ENCODE measurements at regions not wholly inside any gene's neighbourhood (a gene's known extent, or its start where the extent isn't known, plus 50 kb on each side); places are given as distances from the start of the nearest gene placed in this dataset.

- DNase-seq, result no peak
Observed at GRCh38 chr2:239756790-239757760, 268.1 kb downstream of the NDUFA10 start.

GRCh38 chr2:239756031-239756789, 268.9 kb downstream of the NDUFA10 start:
- DNase-seq, result no peak

GRCh38 chr2:239753401-239753837, 271.7 kb downstream of the NDUFA10 start:
- DNase-seq, result no peak

GRCh38 chr2:239752951-239753350, 272.2 kb downstream of the NDUFA10 start:
- no peak for DNase-seq

GRCh38 chr2:239751679-239752355, 273.3 kb downstream of the NDUFA10 start:
- peak; percentile 24 for DNase-seq

GRCh38 chr2:239750929-239751678, 274.0 kb downstream of the NDUFA10 start:
- DNase-seq, result no peak

DNA sequence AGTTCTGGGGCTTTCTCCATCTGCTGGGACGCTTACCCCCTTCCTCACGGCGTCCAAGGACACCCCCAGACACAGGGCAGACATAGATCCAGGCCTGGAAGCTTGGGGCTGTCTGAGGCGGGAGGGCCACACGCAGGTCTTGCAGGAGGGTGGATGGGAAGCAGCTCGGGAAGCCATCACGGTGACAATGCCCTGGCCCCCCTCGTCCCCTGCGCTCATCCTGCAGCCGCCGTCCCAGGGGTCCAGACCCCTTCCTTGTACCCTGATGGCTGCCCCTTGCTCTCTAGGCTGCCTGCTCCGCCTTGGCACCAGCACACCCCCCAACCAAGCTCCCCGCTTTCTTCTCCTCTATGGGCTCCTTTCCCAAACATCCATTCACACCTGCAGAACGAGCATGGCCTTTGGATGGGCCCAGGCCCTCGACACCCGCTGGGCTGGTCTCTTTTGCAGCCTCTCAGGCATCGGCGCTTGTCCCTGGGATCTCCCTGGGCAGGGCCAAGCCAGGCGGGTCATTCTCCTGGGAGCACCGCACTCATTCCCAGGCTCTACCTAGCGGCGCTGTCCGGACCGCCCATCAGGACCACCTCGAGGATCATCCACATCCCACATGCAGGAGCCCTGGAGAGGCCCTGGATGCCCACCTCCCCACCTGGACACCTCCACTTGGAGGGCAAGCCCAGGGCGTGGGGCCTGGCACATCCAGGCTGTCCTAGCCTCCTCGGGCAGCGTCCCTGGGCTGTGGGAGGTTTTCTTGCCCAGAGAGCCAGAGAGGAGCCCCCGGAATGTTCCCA, 274.9 kb downstream of the NDUFA10 start:
- DNase-seq, result no peak

GRCh38 chr2:239749272-239749873, 275.8 kb downstream of the NDUFA10 start:
- no peak for DNase-seq

GRCh38 chr2:239748811-239749210, 276.3 kb downstream of the NDUFA10 start:
- no peak for DNase-seq

DNA sequence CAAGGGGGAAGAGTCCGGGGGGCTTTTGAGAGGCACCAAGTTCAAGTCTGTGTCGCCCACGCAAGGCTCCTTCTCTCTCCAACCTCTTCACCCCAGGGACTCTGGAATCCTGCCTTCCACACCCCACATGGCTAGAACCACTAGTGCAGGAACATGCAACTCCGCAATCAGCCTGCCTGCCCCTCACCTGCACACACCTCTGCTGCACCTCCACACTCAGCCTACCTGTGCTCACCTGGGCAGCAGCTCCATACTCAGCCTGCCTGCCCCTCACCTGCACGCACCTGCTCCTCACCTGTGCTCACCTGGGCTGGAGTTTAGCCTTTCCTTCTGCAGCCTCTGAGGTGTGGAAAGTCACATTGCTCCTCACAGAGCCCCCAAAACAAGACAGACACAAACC, 277.4 kb downstream of the NDUFA10 start:
- no peak for DNase-seq

- no peak for DNase-seq
Observed at GRCh38 chr2:239747274-239747673, 277.9 kb downstream of the NDUFA10 start.

- no peak for DNase-seq
Observed at GRCh38 chr2:239746559-239747246, 278.4 kb downstream of the NDUFA10 start.

DNA sequence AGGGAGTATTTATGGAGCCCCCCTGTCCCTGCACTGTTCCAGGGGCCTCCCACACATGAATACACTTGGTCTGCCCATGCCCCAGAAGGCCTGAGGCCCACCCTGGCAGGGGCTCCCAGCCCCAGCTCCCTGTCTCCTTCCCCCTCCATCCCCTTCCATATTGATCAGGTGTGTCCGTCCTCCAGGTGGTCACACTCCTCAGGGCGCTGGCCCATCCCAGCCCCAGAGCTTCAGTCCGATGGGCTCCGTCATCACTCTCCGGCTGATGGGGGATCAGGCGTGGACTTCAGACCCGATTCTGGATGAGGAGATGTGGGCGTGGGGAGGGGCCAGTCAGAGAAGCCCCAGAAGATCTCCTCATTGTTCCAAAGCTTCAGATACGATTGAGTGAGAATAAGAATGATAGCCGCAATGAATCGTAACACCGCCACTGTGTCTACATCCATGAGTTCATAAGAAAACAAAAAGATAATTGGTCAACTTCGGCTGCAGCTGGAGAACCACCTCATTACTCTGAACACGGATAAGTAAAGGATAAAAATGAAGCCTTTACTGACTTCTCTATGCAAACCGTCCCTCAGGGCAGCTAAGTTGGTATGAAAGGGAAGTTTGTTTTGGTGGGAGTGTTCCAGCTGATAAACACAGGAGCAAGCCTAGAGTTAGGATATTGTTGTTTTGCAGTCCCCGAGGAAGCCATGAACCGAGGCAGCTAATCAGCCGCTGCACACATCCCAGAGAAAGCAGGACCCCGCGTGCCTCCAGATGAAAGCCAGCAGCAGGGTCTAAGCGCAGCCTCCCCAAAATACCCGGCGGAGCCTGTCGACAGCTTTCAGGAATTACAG, 279.5 kb downstream of the NDUFA10 start:
- DNase-seq, result no peak

DNA sequence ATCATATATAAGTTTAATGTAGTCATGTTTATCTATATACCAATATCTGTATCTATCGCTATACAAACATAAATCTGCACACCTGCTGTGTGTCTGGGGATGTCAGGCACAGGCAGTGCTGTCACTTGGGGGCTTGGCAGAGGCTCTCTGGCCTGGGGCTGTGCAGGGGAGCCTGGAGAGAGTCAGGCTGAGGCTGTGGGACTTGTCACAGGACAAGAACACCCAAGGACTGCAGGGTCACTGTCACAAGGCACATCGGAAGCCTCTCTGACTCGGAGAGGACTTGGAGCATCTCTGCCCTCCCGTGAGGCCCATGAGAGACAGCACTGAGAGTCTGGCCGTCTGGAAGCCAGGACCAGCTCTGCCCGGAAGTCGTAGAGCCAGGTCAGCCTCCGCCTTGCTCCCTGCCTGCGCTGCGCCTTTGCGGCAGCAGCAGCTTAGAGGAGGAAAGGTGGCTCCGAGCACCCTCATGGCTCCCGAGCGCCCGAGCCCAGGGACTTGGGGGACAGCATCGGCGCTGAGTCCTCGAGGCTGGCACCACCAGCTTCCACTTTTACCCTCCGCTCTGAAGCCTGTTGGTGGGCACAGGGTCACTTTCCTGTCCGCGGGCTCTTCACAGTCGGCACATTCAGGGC, 280.3 kb downstream of the NDUFA10 start:
- no peak for DNase-seq

GRCh38 chr2:239743206-239743605, 281.9 kb downstream of the NDUFA10 start:
- DNase-seq, result no peak

DNA sequence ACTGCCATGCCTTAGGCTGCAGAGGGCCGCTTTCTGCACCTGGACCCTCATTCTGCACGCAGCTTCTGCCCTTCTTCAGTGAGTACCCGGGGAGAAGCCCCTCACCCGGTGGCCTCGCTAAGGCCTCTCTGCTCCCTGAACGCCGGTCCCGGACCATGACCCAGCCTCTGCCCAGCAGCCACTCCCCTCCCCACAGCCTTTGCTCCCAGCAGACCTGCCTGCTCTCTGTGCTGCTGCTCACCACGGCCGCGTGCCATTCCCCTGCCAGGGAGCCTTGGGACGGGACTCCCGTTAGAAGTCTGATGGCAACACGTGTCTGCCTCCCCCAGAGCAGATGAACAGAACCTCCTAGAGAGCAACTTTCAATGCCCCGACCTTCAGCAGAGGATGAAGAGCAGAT, 282.8 kb downstream of the NDUFA10 start:
- DNase-seq, result no peak

DNA sequence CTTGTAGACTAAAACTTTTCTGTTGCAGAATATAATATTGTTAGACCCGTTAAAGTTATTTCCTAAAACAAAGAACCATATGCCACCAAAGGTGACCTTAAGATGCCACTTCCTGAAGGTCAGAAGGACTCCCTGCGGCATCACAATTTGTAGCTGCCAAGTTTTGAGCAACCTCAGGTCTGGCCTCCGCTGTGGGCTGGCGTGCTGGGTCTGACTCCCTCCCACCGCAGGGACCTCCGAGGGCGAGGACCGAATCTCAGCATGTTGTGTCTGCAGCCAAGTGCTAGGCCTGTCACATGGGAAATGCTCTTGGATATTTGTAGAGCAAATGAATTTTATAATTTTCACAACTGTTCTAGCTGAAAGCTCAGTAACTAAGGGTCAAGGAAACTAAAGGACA, 285.9 kb downstream of the NDUFA10 start:
- no peak for DNase-seq

- no peak for DNase-seq
Observed at GRCh38 chr2:239738159-239738558, 287.0 kb downstream of the NDUFA10 start.

- no peak for DNase-seq
Observed at GRCh38 chr2:239737144-239737463, 288.0 kb downstream of the NDUFA10 start.

Measured in activated T-cell treated with anti-CD3 and anti-CD28 coated beads, Interleukin-2, amount 50 U/mL, for 1 hour (primary cell).